ENCODE measurements at regions not wholly inside any gene's neighbourhood (a gene's known extent, or its start where the extent isn't known, plus 50 kb on each side); places are given as distances from the start of the nearest gene placed in this dataset.
A peak's percentile ranks its signal among the peaks of the same experiment; 100 is the strongest.

DNA sequence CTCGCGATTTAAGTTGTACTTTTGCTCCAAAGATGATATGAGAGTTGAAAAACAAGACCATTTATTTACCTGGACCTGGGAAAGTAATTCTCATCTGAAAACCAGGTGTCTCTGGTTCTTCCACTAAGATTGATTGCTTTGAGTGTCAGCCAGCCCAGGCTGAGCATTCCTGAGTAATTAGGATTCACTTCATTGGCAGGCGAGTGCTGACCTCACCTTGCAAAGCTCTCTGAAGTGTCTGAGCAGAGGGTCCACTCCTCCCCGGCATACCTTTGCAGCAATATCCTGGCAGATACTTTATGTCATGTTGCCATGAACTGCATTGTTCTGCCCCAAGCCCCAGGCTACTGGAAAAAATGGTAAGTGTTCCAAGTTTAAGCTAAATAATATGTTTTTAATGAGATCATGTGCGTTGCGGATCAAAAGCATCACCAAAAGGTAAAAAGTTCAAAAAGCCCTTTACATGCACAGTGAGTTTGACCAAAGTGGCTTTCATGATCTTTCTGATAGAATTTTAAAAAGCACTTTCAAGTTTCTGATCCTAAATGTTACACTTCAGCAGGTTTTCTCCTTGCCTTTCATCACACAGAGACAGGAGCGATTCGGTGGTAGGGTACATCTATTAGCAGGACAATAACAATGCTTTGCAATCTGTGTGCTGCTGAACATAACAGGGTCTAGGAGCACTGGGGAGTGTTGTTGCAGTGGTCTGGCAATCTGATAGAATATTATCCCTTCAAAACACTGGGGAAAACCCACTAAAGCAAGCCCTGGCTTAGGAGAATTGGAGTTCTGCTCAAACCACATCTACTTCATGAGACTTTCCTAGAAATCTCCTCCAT lies 127.8 kb upstream of the EEF1E1 start:
- Histone ChIP-seq H3K4me1 (ENCODE audit: control insufficient read depth in 1 of 2, insufficient read depth in 2 of 2, low read length in 2 of 2) (peaks cover 7 to 16% of the 10 kb centered on the region in 2 experiments), H3K4me3 (ENCODE audit: low read depth, low read length) (no peak overlapping the region), H2AFZ (ENCODE audit: insufficient read depth, low read length, poor library complexity) (no peak overlapping the region), H3K27me3 (ENCODE audit: insufficient read depth, low read length) (no peaks in the 10 kb centered on the region), H3K79me1 (ENCODE audit: low read length) (peaks cover 11% of the 10 kb centered on the region), H2BK12ac (ENCODE audit: low read length) (peak overlapping the region; percentile 51), H3K36me3 (ENCODE audit: control insufficient read depth in 1 of 2, insufficient read depth in 2 of 2, low read length in 2 of 2) (no peaks in the 10 kb centered on the region), H3K4ac (ENCODE audit: low read depth, low read length) (no peak overlapping the region), H3K9ac (ENCODE audit: low read length) (no peak overlapping the region), H3K79me2 (ENCODE audit: control insufficient read depth, insufficient read depth, low read length, poor library complexity) (no peaks in the 10 kb centered on the region), H2BK120ac (ENCODE audit: insufficient read depth, low read length, poor library complexity) (no peak overlapping the region), H4K91ac (ENCODE audit: low read depth, low read length) (no peak overlapping the region), H3K18ac (ENCODE audit: low read length) (no peak overlapping the region), H3K4me2 (ENCODE audit: low read length) (peak overlapping the region; percentile 37), H3K14ac (ENCODE audit: low read length) (no peak overlapping the region), H3K27ac (ENCODE audit: low read depth, low read length) (peak overlapping the region; percentile 82), H4K12ac (ENCODE audit: low read depth, low read length) (no peak overlapping the region), H2BK5ac (ENCODE audit: low read depth, low read length, poor library complexity) (peak overlapping the region; percentile 25), H2AK5ac (ENCODE audit: low read length) (no peak overlapping the region), H3K9me3 (ENCODE audit: insufficient read depth, low read depth, low read length) (no peaks in the 10 kb centered on the region), H3K23ac (ENCODE audit: low read length) (no peak overlapping the region), H4K8ac (ENCODE audit: low read depth, low read length) (no peak overlapping the region)
- DNase-seq: peak in 1 of 2 donors; percentile 21
- WGBS (ENCODE audit: extremely low coverage, insufficient coverage, insufficient read length): no CpG with 5 or more reads among the region's 8 CpGs

DNA sequence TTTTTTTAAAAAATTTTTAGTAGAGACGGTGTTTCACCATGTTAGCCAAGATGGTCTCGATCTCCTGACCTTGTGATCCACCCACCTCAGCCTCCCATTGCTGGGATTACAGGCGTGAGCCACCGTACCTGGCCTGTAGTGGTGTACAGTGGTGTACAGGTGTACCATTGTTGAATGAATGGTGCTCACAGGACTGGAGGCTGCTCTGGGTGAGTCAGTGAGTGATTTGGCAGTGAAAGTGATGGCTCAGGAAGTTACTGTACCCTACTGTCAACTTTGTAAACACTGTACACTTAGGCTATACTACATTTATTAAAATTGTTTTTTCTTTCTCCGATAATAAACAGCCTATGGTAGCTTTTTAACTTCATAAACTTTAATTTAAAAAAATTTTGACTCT lies 122.8 kb upstream of the EEF1E1 start:
- Histone ChIP-seq H2BK12ac (ENCODE audit: low read length) (no peak overlapping the region), H2AK5ac (ENCODE audit: low read length) (no peak overlapping the region), H3K4me3 (ENCODE audit: low read depth, low read length) (no peak overlapping the region), H4K91ac (ENCODE audit: low read depth, low read length) (no peak overlapping the region), H3K27me3 (ENCODE audit: insufficient read depth, low read length) (no peaks in the 10 kb centered on the region), H4K8ac (ENCODE audit: low read depth, low read length) (no peak overlapping the region), H3K36me3 (ENCODE audit: control insufficient read depth in 1 of 2, insufficient read depth in 2 of 2, low read length in 2 of 2) (no peaks in the 10 kb centered on the region), H4K12ac (ENCODE audit: low read depth, low read length) (no peak overlapping the region), H3K14ac (ENCODE audit: low read length) (no peak overlapping the region), H3K9ac (ENCODE audit: low read length) (no peak overlapping the region), H3K9me3 (ENCODE audit: insufficient read depth, low read depth, low read length) (no peaks in the 10 kb centered on the region), H3K23ac (ENCODE audit: low read length) (no peak overlapping the region), H3K79me2 (ENCODE audit: control insufficient read depth, insufficient read depth, low read length, poor library complexity) (no peaks in the 10 kb centered on the region), H2BK5ac (ENCODE audit: low read depth, low read length, poor library complexity) (no peak overlapping the region), H2BK120ac (ENCODE audit: insufficient read depth, low read length, poor library complexity) (no peak overlapping the region), H3K4me1 (ENCODE audit: control insufficient read depth in 1 of 2, insufficient read depth in 2 of 2, low read length in 2 of 2) (peaks cover 5 to 6% of the 10 kb centered on the region in 2 experiments), H3K79me1 (ENCODE audit: low read length) (peaks cover 9% of the 10 kb centered on the region), H3K4me2 (ENCODE audit: low read length) (no peak overlapping the region), H3K18ac (ENCODE audit: low read length) (no peak overlapping the region), H2AFZ (ENCODE audit: insufficient read depth, low read length, poor library complexity) (no peak overlapping the region), H3K4ac (ENCODE audit: low read depth, low read length) (no peak overlapping the region), H3K27ac (ENCODE audit: low read depth, low read length) (no peak overlapping the region)
- DNase-seq: no peak
- no CpG with 5 or more reads among the region's 5 CpGs for WGBS (ENCODE audit: extremely low coverage, insufficient coverage, insufficient read length)

DNA sequence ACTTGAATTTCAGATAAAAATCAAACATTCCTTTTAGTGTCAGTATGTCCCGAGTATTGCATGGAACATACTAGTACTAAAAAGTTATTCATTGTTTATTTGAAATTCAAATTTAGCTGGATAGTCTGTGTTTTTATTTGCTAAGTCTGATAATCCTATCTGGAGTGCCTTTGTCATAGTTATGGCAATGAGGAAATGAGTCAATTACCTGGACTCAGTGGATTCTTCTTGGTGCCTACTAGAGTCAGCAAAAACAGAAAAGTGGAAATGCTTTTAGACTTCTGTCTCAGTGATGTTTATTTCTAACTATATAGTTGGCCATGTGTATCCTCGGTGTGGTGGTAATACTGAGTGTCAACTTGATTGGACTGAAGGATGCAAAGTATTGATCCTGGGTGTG lies 121.3 kb upstream of the EEF1E1 start:
- Histone ChIP-seq H3K79me2 (ENCODE audit: control insufficient read depth, insufficient read depth, low read length, poor library complexity) (no peaks in the 10 kb centered on the region), H3K27me3 (ENCODE audit: insufficient read depth, low read length) (no peaks in the 10 kb centered on the region), H3K4me1 (ENCODE audit: control insufficient read depth in 1 of 2, insufficient read depth in 2 of 2, low read length in 2 of 2) (peaks cover 0 to under 1% of the 10 kb centered on the region in 2 experiments), H2BK12ac (ENCODE audit: low read length) (no peak overlapping the region), H4K8ac (ENCODE audit: low read depth, low read length) (no peak overlapping the region), H3K36me3 (ENCODE audit: control insufficient read depth in 1 of 2, insufficient read depth in 2 of 2, low read length in 2 of 2) (no peaks in the 10 kb centered on the region), H3K23ac (ENCODE audit: low read length) (no peak overlapping the region), H3K27ac (ENCODE audit: low read depth, low read length) (no peak overlapping the region), H3K18ac (ENCODE audit: low read length) (no peak overlapping the region), H3K9me3 (ENCODE audit: insufficient read depth, low read depth, low read length) (no peaks in the 10 kb centered on the region), H3K79me1 (ENCODE audit: low read length) (peaks cover 5% of the 10 kb centered on the region), H2BK120ac (ENCODE audit: insufficient read depth, low read length, poor library complexity) (no peak overlapping the region), H4K91ac (ENCODE audit: low read depth, low read length) (no peak overlapping the region), H2BK5ac (ENCODE audit: low read depth, low read length, poor library complexity) (no peak overlapping the region), H3K4me3 (ENCODE audit: low read depth, low read length) (no peak overlapping the region), H2AFZ (ENCODE audit: insufficient read depth, low read length, poor library complexity) (no peak overlapping the region), H3K9ac (ENCODE audit: low read length) (no peak overlapping the region), H4K12ac (ENCODE audit: low read depth, low read length) (no peak overlapping the region), H3K14ac (ENCODE audit: low read length) (no peak overlapping the region), H3K4me2 (ENCODE audit: low read length) (no peak overlapping the region), H3K4ac (ENCODE audit: low read depth, low read length) (no peak overlapping the region), H2AK5ac (ENCODE audit: low read length) (no peak overlapping the region)
- no peak for DNase-seq
- no CpG with 5 or more reads among the region's 2 CpGs for whole genome bisulfite sequencing (ENCODE audit: extremely low coverage, insufficient coverage, insufficient read length)

DNA sequence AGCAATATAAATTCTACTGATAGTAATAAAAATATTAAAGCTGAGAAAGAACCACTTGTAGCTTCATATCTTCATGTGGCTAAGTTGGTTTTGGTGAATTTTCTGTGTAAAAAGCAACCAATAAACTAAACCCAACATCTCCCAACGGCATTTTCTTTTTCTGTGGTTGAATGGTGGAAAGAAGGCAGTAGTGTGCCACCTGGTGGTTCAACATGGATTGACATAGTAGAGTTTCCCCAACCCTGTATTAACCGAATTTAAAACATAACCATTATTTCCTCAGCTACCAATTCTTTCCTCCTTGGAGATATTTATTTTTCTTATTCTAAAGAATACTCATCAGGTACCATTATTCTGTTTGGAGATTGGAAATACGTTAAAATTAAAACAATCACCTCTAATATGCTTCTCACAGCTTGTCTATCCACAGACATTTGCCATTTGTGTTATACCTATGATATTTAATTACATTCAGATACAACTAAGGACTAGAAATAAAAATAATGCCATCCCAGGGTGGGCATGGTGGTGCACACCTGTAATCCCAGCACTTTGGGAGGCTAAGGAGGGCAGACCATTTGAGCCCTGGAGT lies 117.1 kb upstream of the EEF1E1 start:
- no peak overlapping the region for H3K14ac ChIP-seq (ENCODE audit: low read length)
- H4K12ac ChIP-seq (ENCODE audit: low read depth, low read length): no peak overlapping the region
- H4K8ac ChIP-seq (ENCODE audit: low read depth, low read length): peak overlapping the region; percentile 62
- no peak overlapping the region for H3K27ac ChIP-seq (ENCODE audit: low read depth, low read length)
- H3K9me3 ChIP-seq (ENCODE audit: insufficient read depth, low read depth, low read length): peaks cover 3% of the 10 kb centered on the region
- peak overlapping the region; percentile 73 for H2BK120ac ChIP-seq (ENCODE audit: insufficient read depth, low read length, poor library complexity)
- no peak overlapping the region for H3K4me2 ChIP-seq (ENCODE audit: low read length)
- peaks cover 0 to 2% of the 10 kb centered on the region in 2 experiments for H3K36me3 ChIP-seq (ENCODE audit: control insufficient read depth in 1 of 2, insufficient read depth in 2 of 2, low read length in 2 of 2)
- H3K9ac ChIP-seq (ENCODE audit: low read length): no peak overlapping the region
- no peak overlapping the region for H2AFZ ChIP-seq (ENCODE audit: insufficient read depth, low read length, poor library complexity)
- no peaks in the 10 kb centered on the region for H3K27me3 ChIP-seq (ENCODE audit: insufficient read depth, low read length)
- H4K91ac ChIP-seq (ENCODE audit: low read depth, low read length): peak overlapping the region; percentile 79
- no peak overlapping the region for H3K4ac ChIP-seq (ENCODE audit: low read depth, low read length)
- H3K4me1 ChIP-seq (ENCODE audit: control insufficient read depth in 1 of 2, insufficient read depth in 2 of 2, low read length in 2 of 2): no peaks in the 10 kb centered on the region
- H3K79me2 ChIP-seq (ENCODE audit: control insufficient read depth, insufficient read depth, low read length, poor library complexity): peaks cover under 1% of the 10 kb centered on the region
- H3K23ac ChIP-seq (ENCODE audit: low read length): no peak overlapping the region
- H3K79me1 ChIP-seq (ENCODE audit: low read length): peaks cover 4% of the 10 kb centered on the region
- H2BK5ac ChIP-seq (ENCODE audit: low read depth, low read length, poor library complexity): peak overlapping the region; percentile 84
- peak overlapping the region; percentile 94 for H2BK12ac ChIP-seq (ENCODE audit: low read length)
- WGBS (ENCODE audit: extremely low coverage, insufficient coverage, insufficient read length): no CpG with 5 or more reads among the region's 3 CpGs
- peak overlapping the region; percentile 90 for H2AK5ac ChIP-seq (ENCODE audit: low read length)
- no peak overlapping the region for H3K4me3 ChIP-seq (ENCODE audit: low read depth, low read length)
- DNase-seq: peak; percentile 29 to 83
- H3K18ac ChIP-seq (ENCODE audit: low read length): peak overlapping the region; percentile 78
